Testis (tissue), 2 donors: ENCODE measurements at regions not wholly inside any gene's neighbourhood (a gene's known extent, or its start where the extent isn't known, plus 50 kb on each side); places are given as distances from the start of the nearest gene placed in this dataset.
"Not testable (repeated sequence)": the region's sequence is repeated elsewhere in the genome, so short reads cannot be mapped to it uniquely, and the experiment has no call there.

Source experiments
- DNase-seq: peaks from one replicate; pipeline ENCODE4 v3.0.0-alpha.2; 2019
- H3K27ac ChIP-seq, 2 donors: fragments of 200-600 bp; sonication (generic); one replicate each; pipeline ENCODE4 v1.5.1; 2019
- H3K27me3 ChIP-seq: fragments of 200-600 bp; sonication (generic); one replicate; pipeline ENCODE4 v1.5.1; 2019
- H3K36me3 ChIP-seq: fragments of 200-600 bp; sonication (generic); one replicate; pipeline ENCODE4 v1.5.1; 2017; ENCODE audit warnings: low read depth; ENCODE audit errors: missing control alignments
- H3K4me1 ChIP-seq: fragments of 200-600 bp; sonication (generic); one replicate; pipeline ENCODE4 v1.5.1; 2019
- H3K4me3 ChIP-seq, 2 donors: fragments of 200-600 bp; sonication (generic); one replicate each; pipeline ENCODE4 v1.5.1; 2017 to 2019
- H3K9me3 ChIP-seq: fragments of 200-600 bp; sonication (generic); one replicate; pipeline ENCODE4 v1.5.1; 2017
- CTCF ChIP-seq, 3 experiments: fragments of 450-650 bp in 2 of 3; fragments of 200-600 bp in 1 of 3; sonication (generic) in 1 of 3; IDR thresholded peaks; one replicate each; pipeline ENCODE4 v1.5.1; 2016 to 2019; ENCODE audit warnings: antibody characterized with exemption in 3 of 3, mild to moderate bottlenecking in 2 of 3, moderate library complexity in 1 of 3
- POLR2A ChIP-seq: fragments of 450-650 bp; IDR thresholded peaks from one replicate; pipeline ENCODE4 v1.6.1; 2017; ENCODE audit warnings: antibody characterized with exemption, mild to moderate bottlenecking, moderate library complexity
- WGBS, 2 donors: methylation state at CpG; one replicate each; pipeline ENCODE4 v1.1.5; 2018; 5-methylcytosine and 5-hydroxymethylcytosine counted together
- intact Hi-C: fragments of 100-400 bp; cut with DNase I; formaldehyde crosslinking; loops from one replicate; pipeline ENCODE4 v1.15.1; 2023; ENCODE audit warnings: low total_unique reads

GRCh38 chrX:35221391-35221790 lies 278.8 kb downstream of the FAM47B start:
- WGBS, 2 donors: 89 to 91% methylated on average over 6 to 16 of the region's 26 CpGs
- H3K27ac ChIP-seq, H3K36me3 ChIP-seq, H3K4me3 ChIP-seq, H3K9me3 ChIP-seq, intact Hi-C loops, H3K27me3 ChIP-seq, H3K4me1 ChIP-seq, DNase-seq: not testable (repeated sequence)

GRCh38 chrX:35244088-35244741 lies 301.6 kb downstream of the FAM47B start:
- Histone ChIP-seq H3K4me1 (no peaks in the 10 kb centered on the region), H3K36me3 (no peaks in the 10 kb centered on the region), H3K4me3 (no peak overlapping the region), H3K27ac (no peak overlapping the region), H3K9me3 (no peaks in the 10 kb centered on the region), H3K27me3 (no peaks in the 10 kb centered on the region)
- 80 to 92% methylated on average over 1 to 2 of the region's 3 CpGs for WGBS, 2 donors
- intact Hi-C loops: no loop called here
- no peak for DNase-seq
- TF ChIP-seq CTCF (IDR thresholded peaks at IDR 0.05) (no peak), POLR2A (no peak)

GRCh38 chrX:35244796-35245508 lies 302.4 kb downstream of the FAM47B start:
- WGBS, 2 donors: 94% methylated on average over 8 of the region's 11 CpGs; no CpG with 5 or more reads in 1 of the 2 donors
- no peak for TF ChIP-seq CTCF (IDR thresholded peaks at IDR 0.05)
- no peak for TF ChIP-seq POLR2A

GRCh38 chrX:35251226-35251625 lies 308.6 kb downstream of the FAM47B start:
- Histone ChIP-seq H3K9me3 (no peaks in the 10 kb centered on the region), H3K4me1 (no peaks in the 10 kb centered on the region), H3K27ac (no peak overlapping the region), H3K36me3 (no peaks in the 10 kb centered on the region), H3K4me3 (no peak overlapping the region), H3K27me3 (no peaks in the 10 kb centered on the region)
- TF ChIP-seq POLR2A: no peak
- TF ChIP-seq CTCF (IDR thresholded peaks at IDR 0.05): no peak
- intact Hi-C loops: no loop called here
- 86% methylated on average over 1 of the region's 1 CpG; no CpG with 5 or more reads in 1 of the 2 donors for WGBS, 2 donors
- DNase-seq: no peak

More at GRCh38 chrX:35244796-35245508, 302.4 kb downstream of the FAM47B start:
- H3K36me3 ChIP-seq: no peaks in the 10 kb centered on the region
- H3K27ac ChIP-seq: no peak overlapping the region
- H3K27me3 ChIP-seq: no peaks in the 10 kb centered on the region
- no peak overlapping the region for H3K4me3 ChIP-seq
- no peaks in the 10 kb centered on the region for H3K4me1 ChIP-seq
- no peaks in the 10 kb centered on the region for H3K9me3 ChIP-seq
- no peak for DNase-seq
- intact Hi-C loops: no loop called here

- H3K27ac ChIP-seq: no peak overlapping the region
- H3K36me3 ChIP-seq: no peaks in the 10 kb centered on the region
- no peaks in the 10 kb centered on the region for H3K27me3 ChIP-seq
- no peak for DNase-seq
- TF ChIP-seq POLR2A (no peak), CTCF (IDR thresholded peaks at IDR 0.05) (no peak)
- no peak overlapping the region for H3K4me3 ChIP-seq
- no peaks in the 10 kb centered on the region for H3K9me3 ChIP-seq
- H3K4me1 ChIP-seq: no peaks in the 10 kb centered on the region
- 85 to 95% methylated on average over 6 of the region's 6 CpGs for WGBS, 2 donors
- intact Hi-C loops: no loop called here
Measured at GRCh38 chrX:35276115-35276514, 333.5 kb downstream of the FAM47B start.
